ENCODE measurements at regions not wholly inside any gene's neighbourhood (a gene's known extent, or its start where the extent isn't known, plus 50 kb on each side); places are given as distances from the start of the nearest gene placed in this dataset.
"Not testable (repeated sequence)": the region's sequence is repeated elsewhere in the genome, so short reads cannot be mapped to it uniquely, and the experiment has no call there.

DNA sequence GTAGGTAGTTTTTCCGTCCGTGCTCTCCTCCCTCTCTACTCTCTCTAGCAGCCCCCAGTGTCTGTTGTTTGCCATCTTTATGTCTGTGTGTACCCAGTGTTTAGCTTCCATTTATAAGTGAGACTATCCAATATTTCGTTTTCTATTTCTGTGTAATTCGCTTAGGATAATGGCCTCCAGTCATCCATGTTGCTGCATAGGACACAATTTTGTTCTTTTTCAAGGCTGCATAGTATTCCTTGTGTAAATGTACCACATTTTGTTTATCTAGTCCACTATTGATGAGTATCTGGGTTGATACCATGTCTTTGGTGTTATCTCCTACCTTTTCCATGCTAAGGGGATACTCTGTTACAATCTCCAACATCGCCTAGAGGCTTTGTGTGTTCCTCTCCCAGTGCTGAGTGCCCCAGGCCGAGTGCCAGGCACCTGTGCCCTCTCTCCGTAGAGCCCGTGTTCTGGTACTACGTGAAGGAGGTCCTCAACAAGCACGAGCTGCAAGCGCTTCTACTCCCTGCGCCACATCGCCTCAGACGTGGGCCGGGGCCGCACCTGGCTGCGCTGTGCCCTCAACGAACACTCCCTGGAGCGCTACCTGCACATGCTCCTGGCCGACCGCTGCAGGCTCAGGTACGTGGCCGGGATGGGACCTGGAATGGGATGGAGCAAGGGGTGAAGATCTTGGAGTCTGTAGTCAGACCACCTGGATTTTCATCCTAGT is 51.0 kb downstream of the NPIPB11 start:
- DNase-seq = not testable (repeated sequence)

DNA sequence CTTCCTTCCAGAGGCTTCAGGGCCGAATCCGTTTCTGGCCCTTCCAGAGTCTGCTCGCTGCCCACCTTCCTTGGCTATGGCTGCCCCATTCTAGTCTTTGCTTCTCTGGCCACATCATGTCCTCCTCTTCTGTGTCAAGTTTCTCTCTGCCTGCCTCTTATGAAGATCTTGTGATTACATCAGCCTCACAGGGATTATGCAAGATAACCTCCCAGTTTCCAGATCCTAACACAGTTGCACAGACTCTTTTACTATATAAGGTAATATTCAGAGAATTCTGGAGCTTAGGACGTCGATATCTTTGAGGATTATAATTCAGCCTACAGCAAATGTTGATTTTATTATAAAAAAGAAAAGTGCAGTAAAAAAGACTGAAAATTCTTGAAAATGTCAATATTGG is 52.1 kb downstream of the NPIPB11 start:
- DNase-seq = not testable (repeated sequence)

DNA sequence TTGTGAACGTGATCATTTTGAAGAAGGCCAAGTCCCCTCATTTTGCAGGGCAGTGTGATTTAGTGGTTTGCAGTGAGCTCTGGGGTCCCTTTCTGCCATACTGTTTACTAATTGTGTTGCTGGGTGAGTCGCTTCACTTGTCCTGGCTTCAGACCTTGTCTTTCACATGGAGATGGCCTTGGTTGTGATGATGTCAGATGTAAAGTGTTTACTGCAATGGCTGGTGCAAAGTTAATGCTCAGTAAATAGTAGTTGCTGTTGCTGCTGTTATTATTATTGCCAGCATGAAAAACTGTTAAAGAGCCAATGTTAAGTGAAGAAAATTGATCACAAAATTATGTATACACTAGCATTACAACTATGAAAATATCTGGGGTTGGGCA is 53.9 kb downstream of the NPIPB11 start:
- not testable (repeated sequence) for DNase-seq

DNA sequence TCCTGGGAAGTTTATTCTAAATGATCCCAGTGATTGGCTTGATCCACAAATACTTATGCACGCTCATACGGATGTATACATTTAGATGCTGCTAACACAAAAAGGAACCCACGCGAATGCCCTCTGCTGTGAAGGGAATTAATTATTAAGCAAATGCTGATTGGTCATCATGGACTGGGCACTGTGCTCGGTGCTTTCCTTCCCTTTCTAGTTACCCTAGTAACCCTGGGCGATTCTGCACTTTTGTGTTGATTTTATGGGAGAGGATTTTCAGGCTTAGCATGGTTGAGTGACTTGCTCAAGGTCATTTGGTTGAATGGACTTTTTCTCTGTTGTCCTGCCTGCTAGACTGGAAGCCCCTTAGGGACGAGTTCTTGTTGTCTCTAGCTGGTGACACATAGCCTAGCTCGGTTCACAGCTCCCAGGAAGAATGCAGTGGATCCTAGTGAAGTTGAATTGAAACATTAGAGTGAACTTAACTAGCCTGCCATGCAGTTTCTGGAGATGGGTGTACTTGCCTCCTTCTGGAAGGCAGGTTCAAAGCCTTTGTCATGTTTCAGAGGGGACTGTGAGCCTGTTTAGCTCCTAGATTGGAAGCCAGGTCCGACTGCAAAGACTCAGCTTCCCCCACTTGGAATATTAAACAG is 54.4 kb downstream of the NPIPB11 start:
- not testable (repeated sequence) for DNase-seq

DNA sequence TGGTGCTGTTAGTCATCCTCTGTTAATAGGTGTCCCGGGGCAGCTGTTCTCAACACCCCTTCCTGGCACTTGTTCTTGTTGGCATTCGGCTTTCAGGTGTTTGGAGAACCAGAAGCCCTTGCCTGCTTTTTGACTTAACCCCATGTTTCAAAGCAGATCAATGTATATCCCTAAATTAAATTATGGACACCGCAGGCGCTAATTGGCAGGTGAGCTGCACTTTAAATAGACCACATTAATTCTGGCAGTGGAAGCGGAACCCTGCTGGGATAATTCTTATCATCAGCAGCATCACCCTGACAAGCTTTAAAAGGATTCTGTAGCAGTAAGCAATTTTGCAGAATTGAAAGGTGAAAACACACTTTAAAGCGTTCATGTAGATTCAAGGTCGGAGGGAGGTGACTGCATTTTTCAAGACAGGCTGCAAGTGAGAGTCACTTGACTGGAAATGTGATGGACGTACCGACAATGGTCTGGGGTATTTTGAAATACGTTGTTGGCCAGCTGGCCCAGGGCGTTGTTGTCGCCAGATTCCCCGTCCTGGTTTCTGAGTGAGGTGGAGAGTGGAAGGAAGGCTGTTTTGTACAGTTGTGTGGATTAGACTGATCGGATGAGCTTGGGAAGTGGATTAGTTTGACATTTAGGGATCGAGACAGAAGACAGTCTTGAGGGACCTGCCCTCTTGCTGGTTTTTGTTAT is 55.1 kb downstream of the NPIPB11 start:
- DNase-seq = not testable (repeated sequence)

DNA sequence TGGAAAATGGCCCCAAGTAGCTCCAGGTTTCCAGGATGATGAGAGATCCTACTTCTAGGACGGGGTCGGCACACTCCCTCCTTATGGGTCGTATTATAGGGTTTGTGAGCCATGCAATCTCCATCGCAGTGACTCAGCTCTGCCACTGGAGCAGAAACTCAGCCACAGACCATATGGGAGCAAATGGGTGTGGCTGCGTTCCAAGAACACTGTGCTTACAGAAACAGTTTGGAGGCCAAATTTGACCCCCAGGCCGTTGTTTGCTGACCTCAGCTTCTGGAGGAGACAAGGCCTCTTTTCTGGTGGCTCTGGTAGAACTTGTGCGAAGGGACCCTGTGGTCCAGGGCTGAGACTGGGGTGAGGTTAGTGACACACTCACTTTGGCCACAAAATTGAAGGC is 56.5 kb downstream of the NPIPB11 start:
- peak; percentile 75 for DNase-seq

DNA sequence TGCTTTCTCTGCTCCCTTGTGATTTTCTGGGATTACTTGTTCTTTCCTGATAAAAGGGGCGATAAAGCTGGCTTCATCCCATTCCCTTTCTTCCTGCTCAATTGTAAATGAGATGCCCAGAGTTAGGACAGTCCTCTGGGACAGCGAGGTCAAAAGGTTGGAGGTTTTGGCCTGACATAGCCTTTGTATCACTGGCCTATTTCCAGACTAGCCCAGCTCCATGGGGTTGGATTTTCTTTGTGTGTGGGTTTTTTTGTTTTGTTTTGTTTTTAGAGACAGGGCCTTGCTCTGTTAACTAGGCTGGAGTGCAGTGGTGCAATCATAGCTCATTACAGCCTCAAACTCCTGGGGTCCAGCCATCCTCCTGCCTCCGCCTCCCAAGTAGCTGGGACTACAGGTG is 57.8 kb downstream of the NPIPB11 start:
- DNase-seq = not testable (repeated sequence)

DNA sequence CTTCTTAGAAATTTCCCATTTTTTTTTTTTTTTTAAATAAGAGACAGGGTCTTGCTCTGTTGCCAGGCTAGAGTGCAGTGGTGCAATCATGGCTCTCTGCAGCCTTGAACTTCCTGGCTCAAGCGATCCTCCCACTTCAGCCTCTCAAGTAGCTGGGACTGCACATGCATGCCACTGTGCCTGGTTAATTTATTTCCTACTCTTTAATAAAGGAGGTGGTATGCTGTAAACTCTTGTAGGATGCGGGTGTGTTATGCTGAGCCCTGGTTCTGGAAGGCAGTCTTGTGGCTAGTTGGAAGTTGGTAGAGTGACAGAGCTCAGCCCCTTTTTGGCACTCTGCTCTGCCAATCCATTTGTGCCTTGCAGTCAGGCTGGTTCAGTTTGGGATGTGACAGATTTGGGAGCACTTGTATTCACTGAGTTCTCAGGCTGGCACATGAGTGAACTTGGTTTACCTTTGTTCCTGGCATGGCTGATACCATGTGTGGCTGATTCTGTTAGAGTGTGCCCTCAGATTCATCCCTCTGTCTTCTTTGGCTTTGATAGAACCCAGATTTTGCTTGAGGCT is 58.3 kb downstream of the NPIPB11 start:
- DNase-seq = not testable (repeated sequence)

DNA sequence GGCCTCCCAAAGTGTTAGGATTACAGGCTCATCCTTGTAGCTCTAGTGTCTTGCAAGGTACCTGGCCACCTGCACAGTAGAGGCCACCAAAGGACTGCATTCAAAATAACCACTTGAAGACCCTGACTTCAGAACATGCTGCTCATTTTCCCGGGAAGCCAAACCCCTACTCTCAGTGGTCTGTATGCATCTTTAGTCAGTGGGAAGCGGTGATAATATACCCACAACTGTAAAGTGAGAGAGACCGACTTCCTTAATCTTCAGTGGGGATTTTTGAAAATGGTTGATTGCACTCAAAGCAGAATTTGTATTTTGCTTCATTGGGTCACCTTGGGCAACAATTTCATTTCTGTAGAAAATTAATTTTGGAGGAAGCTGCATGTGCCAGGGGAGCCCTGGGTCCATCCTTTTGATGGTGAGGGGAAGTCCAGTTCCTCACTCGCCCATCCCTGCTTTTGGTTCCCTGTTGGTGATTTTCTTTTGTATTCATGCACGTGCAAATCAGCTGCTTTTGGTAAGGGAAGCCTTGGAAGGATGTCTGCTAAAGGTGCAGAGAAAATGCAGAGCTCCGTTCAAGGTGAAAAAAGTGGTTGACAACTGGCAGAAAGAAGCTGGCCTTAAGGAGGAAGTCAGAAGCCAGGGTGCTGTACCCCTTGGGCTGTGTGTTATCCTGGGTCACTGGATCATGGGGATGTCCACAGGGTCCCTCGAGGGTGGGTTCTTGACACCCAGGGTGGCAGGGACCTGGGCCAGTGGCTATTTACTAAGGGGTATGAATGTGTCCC is 59.5 kb downstream of the NPIPB11 start:
- DNase-seq = not testable (repeated sequence)

DNA sequence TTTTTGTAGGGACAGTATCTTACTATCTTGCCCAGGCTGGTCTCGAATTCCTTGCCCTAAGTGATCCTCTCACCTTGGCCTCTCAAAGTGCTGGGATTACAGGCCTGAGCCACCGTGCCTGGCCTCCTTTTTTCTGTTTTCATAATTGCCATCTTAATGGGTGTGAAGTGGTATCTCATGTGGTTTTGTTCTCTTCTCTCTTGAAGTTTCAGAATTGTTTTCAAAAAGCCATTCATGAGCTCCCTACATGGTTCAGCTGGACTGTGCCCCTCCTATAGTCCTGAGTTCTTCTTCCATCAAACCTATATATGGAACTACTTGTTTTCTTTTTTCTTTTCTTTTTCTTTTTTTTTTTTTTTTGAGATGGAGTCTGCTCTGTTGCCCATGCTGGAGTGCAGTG is 60.3 kb downstream of the NPIPB11 start:
- DNase-seq = not testable (repeated sequence)

DNA sequence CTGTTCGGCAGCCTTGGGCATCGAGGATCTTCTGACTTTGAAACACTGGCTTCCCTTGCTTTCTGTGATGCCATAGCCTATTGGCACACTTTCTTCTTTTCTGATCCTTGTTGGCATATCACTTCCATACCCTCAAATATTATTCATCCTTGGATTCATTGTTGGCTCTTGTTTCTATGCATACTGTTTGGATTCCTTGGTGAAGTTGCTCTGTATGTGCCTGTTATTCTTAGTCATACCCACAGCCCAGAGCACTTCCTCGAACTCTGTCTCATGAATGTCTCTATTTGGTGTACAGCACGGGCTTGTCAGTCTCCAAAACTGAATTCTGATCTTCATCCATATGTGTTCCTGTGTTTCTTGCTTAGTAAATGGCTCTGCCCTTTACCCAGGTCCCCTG is 63.6 kb downstream of the NPIPB11 start:
- DNase-seq = not testable (repeated sequence)

DNA sequence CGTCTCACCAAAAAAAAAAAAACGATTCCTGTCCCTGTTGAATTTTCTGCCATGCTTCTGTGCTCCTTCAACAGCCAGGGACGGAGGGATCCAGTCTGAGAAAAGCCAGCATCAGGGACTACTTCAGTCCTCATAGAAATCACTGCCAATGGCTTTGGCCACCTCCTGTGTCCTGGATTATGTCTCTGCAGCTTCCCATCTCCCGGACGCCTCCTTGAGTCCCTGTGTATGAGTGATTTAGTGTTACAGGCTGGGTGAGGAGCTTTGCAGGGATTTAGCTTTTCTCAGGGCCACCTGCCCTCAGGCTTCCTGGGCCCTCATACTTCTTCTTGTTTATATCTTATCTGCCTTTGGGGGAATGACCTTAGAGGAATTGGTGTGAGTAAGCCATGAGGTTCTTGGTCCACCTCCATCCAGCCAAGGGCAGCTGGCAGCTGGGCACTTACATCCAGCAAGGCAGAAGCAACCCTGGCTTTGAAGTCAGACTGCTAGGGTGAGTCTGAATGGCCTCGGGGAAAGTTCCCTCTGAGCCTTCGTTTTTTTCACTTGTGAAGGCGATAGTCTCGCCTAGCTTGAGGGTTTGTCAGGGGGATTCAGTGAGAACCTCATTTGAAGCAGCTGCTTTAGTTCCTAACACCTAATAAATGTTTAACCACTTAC is 65.6 kb downstream of the NPIPB11 start:
- not testable (repeated sequence) for DNase-seq

DNA sequence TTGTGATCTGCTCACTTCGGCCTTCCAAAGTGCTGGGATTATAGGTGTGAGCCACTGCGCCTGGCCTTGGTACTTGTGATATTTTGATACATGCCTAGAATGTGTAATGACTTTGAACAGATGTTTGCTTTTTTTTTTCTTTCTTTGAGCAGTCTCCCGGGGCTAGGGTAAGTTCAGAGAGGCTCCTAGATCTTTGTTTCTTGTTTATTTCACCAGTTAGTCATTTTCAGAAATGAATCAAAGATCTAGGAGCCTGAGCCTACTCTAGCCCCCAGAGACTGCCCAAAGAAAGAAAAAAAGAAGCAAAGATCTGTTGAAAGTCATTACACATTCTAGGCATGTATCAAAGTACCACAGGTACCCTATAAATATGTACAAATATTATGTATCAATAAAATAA is 66.3 kb downstream of the NPIPB11 start:
- not testable (repeated sequence) for DNase-seq

DNA sequence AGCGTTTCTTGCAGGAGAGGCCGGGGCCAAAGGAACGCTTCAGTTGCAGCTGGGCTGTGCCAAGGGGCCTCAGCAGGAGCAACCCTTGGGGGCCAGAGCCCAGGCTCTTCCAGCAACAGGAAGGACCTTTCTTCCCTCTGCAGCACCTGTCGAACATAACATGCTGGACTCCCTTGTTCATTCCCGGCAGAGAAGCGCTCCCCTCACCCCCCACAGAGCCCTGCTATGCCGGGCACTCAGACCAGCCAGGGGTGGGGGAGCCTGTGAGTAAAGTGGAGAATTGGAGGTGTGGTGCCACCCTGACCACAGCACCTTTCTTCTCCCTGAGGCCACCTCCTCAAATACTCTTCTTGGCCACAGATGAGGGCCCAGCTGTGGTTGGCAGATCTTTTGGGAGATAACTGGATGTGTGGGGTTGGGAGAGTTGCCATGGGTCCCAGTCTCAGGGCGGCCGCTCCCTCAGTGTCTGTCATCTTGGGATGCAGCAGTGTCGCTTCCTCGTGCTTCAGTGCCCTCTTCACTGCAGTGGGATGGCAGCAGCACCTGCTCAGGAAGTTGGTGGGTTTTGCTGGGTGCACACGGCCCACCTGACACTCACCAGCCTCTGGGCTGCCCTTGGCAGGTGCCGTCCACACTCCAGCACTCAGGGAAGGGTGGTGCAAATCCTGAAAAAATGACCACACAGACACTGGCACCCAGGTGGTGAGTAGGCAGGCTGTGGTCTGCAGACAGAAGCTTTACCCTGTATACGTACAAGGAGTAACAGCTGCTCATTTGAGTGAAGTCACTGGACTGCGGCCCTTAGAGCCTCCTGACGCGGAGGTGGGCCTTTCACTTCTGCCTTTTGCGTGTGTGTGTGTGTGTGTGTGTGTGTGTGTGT is 67.5 kb downstream of the NPIPB11 start:
- not testable (repeated sequence) for DNase-seq

DNA sequence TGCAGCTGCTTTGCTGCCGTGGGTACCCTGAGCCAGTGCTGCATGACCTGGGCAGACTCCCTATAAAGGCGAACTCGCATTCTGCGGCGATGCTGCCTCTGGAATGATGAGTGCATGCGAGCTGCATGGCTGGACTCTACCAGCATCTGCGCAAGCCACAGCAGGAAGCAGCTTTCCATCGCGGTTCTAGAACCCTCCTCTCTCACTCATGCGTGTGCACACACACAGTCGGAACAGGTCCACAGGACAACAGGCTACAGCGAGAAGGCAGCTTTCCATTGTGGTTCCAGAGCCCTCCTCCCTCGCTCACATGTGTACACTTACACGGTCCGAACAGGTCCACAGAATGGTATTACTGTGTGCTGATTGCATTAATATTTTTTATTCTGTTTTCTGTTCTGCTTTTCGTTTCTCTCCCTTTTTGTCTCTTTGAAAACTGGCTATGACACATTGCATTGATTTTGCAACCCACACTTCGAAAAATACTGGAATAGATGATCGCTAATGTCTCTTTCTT is 69.1 kb downstream of the NPIPB11 start:
- DNase-seq = not testable (repeated sequence)

DNA sequence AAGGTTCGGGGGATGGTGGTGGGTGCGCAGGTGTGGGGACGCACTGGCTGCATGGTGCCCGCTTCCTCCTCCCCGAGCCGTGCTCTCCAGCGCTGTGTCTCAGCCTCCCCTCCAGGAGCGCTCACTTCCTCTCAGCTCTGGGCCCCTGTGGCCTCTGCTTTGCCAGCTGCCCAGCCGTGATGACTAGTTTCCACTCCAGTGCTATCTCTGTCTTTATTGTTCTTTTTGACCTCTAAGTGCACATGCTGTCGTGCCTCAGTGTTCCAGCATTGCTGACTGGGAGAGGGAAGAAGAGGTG is 71.0 kb downstream of the NPIPB11 start:
- not testable (repeated sequence) for DNase-seq

DNA sequence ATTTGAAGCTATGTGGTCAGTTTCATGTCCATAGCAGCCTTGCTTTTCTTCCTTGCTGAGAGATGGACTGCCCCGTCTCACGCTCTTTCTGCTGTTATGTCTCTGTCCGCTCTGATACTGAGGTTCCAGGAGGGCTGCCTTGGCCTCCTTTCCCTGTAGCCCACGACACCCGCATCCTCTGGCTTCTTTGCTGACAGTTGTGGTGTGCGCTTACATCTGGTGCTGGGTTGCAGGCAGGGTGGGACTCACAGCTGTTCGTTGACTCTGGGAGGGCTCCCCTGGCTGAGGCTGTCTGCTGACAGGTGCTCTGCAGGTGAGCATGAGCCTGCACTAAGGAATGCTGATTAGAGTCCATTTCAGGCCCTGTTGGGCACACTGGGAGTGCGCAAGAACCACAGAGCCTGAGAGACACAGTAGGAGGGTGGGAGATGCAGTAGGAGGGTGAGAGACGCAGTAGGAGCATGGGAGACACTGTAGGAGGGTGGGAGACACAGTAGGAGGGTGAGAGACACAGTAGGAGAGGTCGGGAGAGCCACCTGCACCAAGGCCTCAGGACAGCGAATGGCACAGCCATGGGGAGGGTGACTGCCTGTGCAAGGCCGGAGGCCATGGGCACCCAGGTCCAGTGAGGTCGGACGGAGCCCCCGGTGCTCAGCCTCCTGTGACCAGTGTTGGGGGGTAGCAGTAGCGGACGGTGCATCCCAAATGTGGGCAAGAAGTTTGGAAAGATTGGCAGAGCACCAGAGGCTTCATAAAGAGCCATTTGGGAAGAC is 71.5 kb downstream of the NPIPB11 start:
- DNase-seq = not testable (repeated sequence)

DNA sequence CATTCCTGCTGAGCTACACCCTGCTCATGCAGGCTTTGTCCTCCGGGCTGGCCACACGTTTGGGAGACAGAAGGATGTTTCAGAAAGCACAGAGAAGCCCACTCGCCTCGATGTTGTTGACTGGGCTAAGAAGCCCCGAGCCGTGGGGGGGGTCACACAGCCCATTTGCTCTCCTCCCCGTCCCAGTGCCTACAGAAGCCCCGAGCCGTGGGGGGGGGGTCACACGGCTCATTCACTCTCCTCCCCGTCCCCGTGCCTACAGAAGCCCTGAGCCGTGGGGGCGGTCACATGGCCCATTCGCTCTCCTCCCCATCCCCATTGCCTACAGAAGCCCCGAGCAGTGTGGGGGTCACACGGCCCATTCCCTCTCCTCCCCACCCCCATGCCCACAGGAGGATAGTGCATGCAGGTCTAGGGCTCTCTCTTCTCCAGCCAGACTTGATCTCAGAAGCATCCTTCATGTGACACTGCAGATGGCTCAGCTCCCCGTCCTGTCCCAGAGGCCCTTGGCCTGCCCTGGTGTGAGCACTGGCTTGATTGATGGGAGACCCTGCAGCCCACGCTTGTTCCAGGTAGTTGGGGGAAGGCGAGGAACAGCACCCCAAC is 72.9 kb downstream of the NPIPB11 start:
- not testable (repeated sequence) for DNase-seq

DNA sequence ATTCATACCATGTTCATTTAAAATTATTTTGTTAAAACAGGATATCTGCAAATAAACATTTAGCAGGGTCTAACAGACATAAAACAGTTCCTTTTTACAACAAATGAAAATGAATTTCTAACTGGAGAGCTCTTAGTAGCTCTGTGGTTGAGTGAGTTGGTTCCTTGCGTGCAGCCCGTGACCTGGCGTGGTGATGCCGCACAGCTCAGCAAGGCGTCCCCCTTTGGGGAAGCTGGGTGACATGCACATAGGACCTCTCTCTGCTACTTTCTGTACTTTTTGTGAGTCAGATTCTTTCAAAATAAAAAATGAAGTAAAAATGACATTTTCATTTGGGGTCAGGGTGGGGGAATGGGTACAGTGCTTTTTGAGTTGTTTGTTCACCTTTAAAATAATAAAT is 75.9 kb downstream of the NPIPB11 start:
- not testable (repeated sequence) for DNase-seq

DNA sequence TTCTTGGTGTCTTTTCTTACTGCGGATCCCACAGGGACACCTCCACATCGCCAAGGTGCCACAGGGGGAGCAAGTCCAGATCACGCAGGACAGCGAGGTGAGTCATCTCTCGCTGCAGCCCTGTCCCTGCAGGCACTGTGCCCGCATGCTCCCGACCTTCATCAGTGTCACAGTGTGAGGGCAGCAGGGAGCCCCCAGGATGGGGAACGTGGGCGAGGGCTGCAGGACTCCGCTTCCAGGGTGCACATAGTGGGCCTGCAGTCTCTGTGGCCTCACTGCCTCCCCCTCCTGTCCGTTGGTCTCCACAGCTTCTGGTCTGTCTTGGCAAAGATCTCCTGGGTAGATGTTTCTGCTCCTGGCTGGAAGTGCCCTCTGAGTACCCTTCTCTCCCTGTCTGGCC is 78.0 kb downstream of the NPIPB11 start:
- DNase-seq = peak; percentile 56

All from islet precursor cell (in vitro differentiated cells).